Gastroesophageal sphincter (tissue), 4 donors: ENCODE measurements at regions not wholly inside any gene's neighbourhood (a gene's known extent, or its start where the extent isn't known, plus 50 kb on each side); places are given as distances from the start of the nearest gene placed in this dataset.

Experiments used
- ATAC-seq: fragments of 150-250 bp; one replicate; pipeline ENCODE4 v1.9.1; 2016; ENCODE audit warnings: mild to moderate bottlenecking, moderate library complexity
- H3K27ac ChIP-seq, 4 donors: fragments of 200-600 bp; sonication (generic) in 3 of 4; 1 replicate in 3 of 4; 2 replicates in 1 of 4; pipeline ENCODE4 v1.5.1; 2016 to 2019
- H3K27me3 ChIP-seq: fragments of 200-600 bp; sonication (generic); one replicate; pipeline ENCODE4 v1.5.1; 2019
- H3K36me3 ChIP-seq, 2 donors: fragments of 200-600 bp; sonication (generic); one replicate each; pipeline ENCODE4 v1.5.1; 2019; ENCODE audit warnings: control low read depth in 1 of 2
- H3K4me1 ChIP-seq, 3 donors: fragments of 200-600 bp; sonication (generic); 1 replicate in 2 of 3; 2 replicates in 1 of 3; pipeline ENCODE4 v1.5.1; 2016 to 2019; ENCODE audit warnings: control low read depth in 2 of 3
- H3K4me3 ChIP-seq, 2 donors: fragments of 200-600 bp; sonication (generic); one replicate each; pipeline ENCODE4 v1.5.1; 2019; ENCODE audit warnings: mild to moderate bottlenecking in 1 of 2, moderate library complexity in 1 of 2
- H3K9me3 ChIP-seq, 3 donors: fragments of 200-600 bp; sonication (generic); one replicate each; pipeline ENCODE4 v1.5.1; 2017 to 2019; ENCODE audit warnings: control low read depth in 2 of 3
- EP300 ChIP-seq: sonication (generic); formaldehyde crosslinking; IDR thresholded peaks from one replicate; pipeline ENCODE4 v1.6.1; 2017; ENCODE audit warnings: antibody characterized with exemption, mild to moderate bottlenecking
- POLR2A ChIP-seq, 2 donors: fragments of 450-650 bp; IDR thresholded peaks; one replicate each; pipeline ENCODE4 v1.6.1; 2017; ENCODE audit warnings: antibody characterized with exemption in 2 of 2, mild to moderate bottlenecking in 2 of 2, moderate library complexity in 1 of 2
- POLR2AphosphoS5 ChIP-seq: sonication (generic); formaldehyde crosslinking; IDR thresholded peaks from one replicate; pipeline ENCODE4 v1.6.1; 2017; ENCODE audit warnings: antibody characterized with exemption
- WGBS, 2 donors: methylation state at CpG; one replicate each; pipeline ENCODE4 v1.1.5; 2018; ENCODE audit warnings: low coverage in 1 of 2; 5-methylcytosine and 5-hydroxymethylcytosine counted together
- TF ChIP-seq, protein P1 (sequence below), 4 experiments: fragments of 200-600 bp in 2 of 4; fragments of 450-650 bp in 2 of 4; sonication (generic) in 1 of 4; IDR thresholded peaks; one replicate each; pipeline ENCODE4 v1.5.1; 2017 to 2019; ENCODE audit warnings: antibody characterized with exemption in 4 of 4, mild to moderate bottlenecking in 2 of 4, moderate library complexity in 2 of 4

DNA sequence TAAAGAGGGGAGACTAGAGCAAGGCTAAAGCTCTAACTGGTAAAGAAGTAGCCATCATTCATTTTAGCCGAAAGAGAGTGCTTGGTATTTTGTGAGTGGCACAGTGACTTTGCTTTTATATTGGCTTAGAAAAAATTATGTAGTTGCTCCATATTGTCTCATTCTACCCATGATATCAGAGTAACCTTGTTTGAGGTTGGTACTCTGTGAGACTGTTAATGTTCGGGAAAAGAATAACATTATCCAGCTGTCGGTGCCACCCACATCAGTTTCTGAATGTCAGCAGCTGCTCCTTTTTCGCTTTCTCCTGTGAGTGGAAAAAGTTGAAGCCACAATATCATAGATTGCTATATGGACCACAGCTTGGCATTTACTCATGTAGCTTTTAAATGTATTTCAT lies 376.4 kb upstream of the KCNN2 start:
- Histone ChIP-seq H3K36me3 (no peaks in the 10 kb centered on the region), H3K4me1 (no peaks in the 10 kb centered on the region), H3K4me3 (no peak overlapping the region), H3K27me3 (no peaks in the 10 kb centered on the region), H3K27ac (no peak overlapping the region), H3K9me3 (no peaks in the 10 kb centered on the region)
- ATAC-seq = no peak
- TF ChIP-seq, protein P1, sequence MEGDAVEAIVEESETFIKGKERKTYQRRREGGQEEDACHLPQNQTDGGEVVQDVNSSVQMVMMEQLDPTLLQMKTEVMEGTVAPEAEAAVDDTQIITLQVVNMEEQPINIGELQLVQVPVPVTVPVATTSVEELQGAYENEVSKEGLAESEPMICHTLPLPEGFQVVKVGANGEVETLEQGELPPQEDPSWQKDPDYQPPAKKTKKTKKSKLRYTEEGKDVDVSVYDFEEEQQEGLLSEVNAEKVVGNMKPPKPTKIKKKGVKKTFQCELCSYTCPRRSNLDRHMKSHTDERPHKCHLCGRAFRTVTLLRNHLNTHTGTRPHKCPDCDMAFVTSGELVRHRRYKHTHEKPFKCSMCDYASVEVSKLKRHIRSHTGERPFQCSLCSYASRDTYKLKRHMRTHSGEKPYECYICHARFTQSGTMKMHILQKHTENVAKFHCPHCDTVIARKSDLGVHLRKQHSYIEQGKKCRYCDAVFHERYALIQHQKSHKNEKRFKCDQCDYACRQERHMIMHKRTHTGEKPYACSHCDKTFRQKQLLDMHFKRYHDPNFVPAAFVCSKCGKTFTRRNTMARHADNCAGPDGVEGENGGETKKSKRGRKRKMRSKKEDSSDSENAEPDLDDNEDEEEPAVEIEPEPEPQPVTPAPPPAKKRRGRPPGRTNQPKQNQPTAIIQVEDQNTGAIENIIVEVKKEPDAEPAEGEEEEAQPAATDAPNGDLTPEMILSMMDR (IDR thresholded peaks at IDR 0.05) = no peak
- TF ChIP-seq POLR2AphosphoS5 = no peak
- no peak for TF ChIP-seq EP300
- TF ChIP-seq POLR2A (IDR thresholded peaks at IDR 0.05) = no peak
- 61 to 74% methylated on average over 4 of the region's 4 CpGs for WGBS, 2 donors

DNA sequence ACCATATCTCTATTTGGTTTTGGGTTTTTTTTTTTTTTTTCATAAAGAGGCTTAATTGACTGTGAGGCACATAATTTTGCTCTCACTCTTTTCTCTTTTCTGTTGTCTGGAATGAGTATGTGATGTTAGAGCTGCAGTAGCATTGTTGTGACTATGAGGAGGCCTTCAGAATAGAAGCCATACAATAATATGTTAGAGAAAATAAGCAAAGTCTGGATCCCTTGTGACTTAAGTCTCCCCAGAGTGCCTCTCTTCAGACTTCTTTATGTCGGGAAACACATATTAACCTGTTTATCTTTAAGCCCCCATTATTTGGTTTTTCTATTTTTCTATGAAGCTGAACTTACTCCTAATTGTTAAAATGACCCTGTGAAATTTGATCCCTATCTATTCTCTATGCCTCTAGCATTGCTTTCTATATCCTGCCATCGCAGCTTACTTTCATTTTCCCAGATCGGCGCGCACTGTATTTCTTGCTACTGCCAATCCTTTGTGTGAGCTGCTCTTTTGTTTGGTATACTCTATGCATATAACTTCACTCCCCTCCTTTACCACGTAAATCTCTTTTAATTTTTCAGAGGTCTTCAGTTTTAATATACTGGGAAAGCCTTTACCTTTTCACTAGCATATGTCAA lies 372.5 kb upstream of the KCNN2 start:
- TF ChIP-seq, protein P1 (IDR thresholded peaks at IDR 0.05) = no peak
- TF ChIP-seq POLR2A (IDR thresholded peaks at IDR 0.05) = no peak
- no peak for TF ChIP-seq EP300
- no peak for TF ChIP-seq POLR2AphosphoS5
- WGBS, 2 donors = 80 to 89% methylated on average over 6 of the region's 6 CpGs
- Histone ChIP-seq H3K27me3 (no peaks in the 10 kb centered on the region), H3K4me3 (no peak overlapping the region), H3K9me3 (no peaks in the 10 kb centered on the region), H3K36me3 (no peaks in the 10 kb centered on the region), H3K27ac (no peak overlapping the region), H3K4me1 (no peaks in the 10 kb centered on the region)
- no peak for ATAC-seq

DNA sequence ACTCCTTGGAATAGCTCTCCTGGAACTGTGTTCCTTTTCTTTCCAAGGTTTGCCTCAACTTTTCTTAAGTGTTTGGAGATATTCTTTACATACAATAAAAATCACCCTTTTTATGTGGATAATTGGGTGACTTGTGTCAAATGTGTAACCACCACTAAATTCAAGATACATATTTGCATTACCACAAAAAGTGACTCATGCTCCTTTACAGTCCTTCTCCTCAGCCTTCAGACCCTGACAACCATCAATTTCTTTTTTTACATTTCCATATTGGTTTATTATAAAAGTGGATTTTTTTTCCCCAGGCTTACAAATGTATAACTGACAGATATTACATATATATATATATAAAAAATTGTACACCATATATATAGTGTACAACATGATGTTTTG lies 372.0 kb upstream of the KCNN2 start:
- TF ChIP-seq, protein P1 (IDR thresholded peaks at IDR 0.05) = no peak
- TF ChIP-seq POLR2AphosphoS5 = no peak
- TF ChIP-seq POLR2A (IDR thresholded peaks at IDR 0.05) = no peak
- no peak for TF ChIP-seq EP300
- Histone ChIP-seq H3K9me3 (no peaks in the 10 kb centered on the region), H3K27me3 (no peaks in the 10 kb centered on the region), H3K27ac (no peak overlapping the region), H3K36me3 (no peaks in the 10 kb centered on the region), H3K4me1 (no peaks in the 10 kb centered on the region), H3K4me3 (no peak overlapping the region)
- no peak for ATAC-seq

DNA sequence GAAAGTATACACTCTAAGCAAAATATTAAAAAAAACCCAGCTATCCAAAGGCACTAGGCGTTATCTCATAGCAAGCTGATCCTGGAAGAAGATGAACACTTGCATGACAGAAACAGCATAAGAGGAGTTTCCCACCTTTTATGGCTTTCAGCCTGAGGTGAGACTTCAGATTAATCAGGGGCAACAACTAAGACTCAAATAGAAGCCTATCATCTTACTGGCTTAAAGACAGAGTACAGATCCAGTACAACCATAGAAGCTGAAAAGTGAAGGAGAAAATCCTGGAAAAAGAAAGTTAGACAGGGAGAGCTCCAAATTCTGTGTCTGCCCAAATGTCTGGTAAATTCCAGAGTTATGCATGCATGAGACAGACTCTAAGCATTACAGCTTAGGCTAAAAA lies 360.8 kb upstream of the KCNN2 start:
- WGBS, 2 donors = 63 to 73% methylated on average over 1 of the region's 1 CpG
- Histone ChIP-seq H3K36me3 (no peaks in the 10 kb centered on the region), H3K4me3 (no peak overlapping the region), H3K4me1 (no peaks in the 10 kb centered on the region), H3K9me3 (no peaks in the 10 kb centered on the region), H3K27ac (no peak overlapping the region), H3K27me3 (no peaks in the 10 kb centered on the region)
- no peak for ATAC-seq
- TF ChIP-seq EP300 (no peak), POLR2A (IDR thresholded peaks at IDR 0.05) (no peak), POLR2AphosphoS5 (no peak)
- TF ChIP-seq, protein P1 (IDR thresholded peaks at IDR 0.05) = no peak

DNA sequence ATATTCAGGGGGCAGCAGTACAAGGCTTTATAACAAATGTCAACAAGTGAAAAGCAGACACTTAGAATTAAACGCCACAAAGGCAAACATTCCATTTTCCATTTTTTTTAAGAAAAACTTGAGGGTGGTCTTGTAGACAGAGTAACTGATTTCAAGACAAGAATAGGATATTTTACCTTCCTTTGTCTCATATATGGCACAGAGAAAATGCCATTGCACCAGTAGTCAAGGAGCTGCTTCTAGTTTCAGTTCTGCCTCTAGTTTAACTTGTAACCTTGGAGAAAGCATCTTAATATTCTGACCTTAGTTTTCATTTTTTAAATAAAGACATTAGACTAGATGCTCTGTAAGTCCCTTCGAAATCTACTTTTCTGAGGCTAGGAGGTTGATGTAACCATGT lies 355.3 kb upstream of the KCNN2 start:
- WGBS, 2 donors = 54 to 80% methylated on average over 2 of the region's 2 CpGs
- no peaks in the 10 kb centered on the region for H3K36me3 ChIP-seq
- H3K27ac ChIP-seq = no peak overlapping the region
- no peak overlapping the region for H3K4me3 ChIP-seq
- H3K9me3 ChIP-seq = no peaks in the 10 kb centered on the region
- H3K4me1 ChIP-seq = no peaks in the 10 kb centered on the region
- TF ChIP-seq POLR2A (IDR thresholded peaks at IDR 0.05) (no peak), POLR2AphosphoS5 (no peak), EP300 (no peak)
- TF ChIP-seq, protein P1 (IDR thresholded peaks at IDR 0.05) = no peak
- no peak for ATAC-seq
- H3K27me3 ChIP-seq = no peaks in the 10 kb centered on the region
